ENCODE measurements at regions not wholly inside any gene's neighbourhood (a gene's known extent, or its start where the extent isn't known, plus 50 kb on each side); places are given as distances from the start of the nearest gene placed in this dataset.

DNA sequence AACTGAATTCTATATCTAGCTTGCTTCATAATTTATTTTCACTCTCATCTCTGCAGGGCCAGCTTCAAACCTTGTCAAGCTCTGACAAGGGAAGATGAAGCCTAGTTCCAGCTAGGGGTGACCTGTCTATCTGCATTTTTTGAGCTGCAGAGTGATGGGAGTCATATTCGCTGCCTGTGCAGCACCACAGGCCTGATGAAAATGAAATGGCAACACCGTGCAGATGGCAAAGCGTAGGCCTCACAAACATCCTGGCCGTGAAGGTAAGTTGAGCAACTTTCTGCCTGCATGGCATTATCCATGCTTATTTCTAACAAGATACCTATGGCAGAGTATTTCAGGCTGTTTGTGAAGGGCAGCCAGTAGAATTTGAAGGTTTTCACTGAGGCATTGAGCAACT is 86.4 kb upstream of the C1QTNF9B start:
- DNase-seq (ENCODE audit: low read depth, low spot score) = no peak

DNA sequence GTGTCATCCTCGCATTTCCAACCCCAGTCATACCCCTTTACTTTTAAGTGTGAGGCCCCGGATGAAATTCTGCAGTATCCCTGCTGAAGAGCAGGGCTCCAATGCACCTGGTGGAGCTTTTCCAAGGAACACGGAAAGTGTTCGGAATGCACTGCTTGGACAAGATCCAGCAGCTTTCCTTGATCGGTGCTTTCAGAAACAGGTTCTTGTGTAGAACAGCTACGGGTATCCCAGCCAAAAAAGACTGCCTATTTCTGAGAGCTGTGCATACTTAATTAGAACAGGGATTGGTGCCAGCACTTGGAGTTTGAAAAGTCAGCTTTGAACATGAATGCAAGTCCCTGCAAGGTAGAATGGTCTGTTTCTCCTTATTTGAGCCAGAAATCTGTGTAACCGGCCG is 87.2 kb upstream of the C1QTNF9B start:
- DNase-seq (ENCODE audit: low read depth, low spot score) = no peak

DNA sequence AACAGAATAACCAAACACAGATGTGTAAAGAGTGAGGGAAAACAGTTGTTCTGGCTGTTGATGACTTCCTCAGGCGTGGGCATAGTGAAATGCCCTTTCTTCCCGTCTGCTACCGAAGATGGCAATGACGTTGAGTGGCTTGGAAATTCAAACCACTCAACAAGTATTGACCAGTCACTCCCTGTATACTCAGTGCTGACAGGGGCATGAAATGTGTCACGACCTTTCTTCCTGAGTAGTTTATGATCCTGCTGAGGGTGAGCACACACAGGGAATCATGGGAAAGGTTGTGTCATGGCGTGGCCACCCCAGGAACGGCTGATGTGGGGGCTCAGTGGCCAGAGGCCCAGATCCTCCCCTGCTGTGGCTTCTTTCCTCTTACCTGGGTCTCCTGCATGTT is 87.8 kb upstream of the C1QTNF9B start:
- no peak for DNase-seq (ENCODE audit: low read depth, low spot score)

DNA sequence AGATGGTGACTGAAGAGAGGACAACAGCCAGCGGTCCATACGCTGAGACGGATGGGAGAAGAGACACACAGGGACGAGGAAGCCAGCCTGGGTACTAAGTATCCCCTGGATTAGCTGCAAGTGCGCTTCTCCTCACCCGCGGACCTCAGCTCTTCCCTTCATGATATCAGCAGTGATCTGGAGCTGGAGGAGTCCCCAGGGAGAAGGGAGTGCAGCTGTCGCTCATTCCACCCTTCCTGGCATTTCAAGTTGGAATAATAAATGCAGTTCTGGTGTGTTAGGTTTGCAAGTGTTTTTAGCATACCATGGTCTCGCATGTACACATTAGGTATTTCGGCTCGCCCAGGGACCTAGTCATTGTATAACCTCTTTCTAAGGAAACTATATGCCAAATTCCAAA is 88.5 kb upstream of the C1QTNF9B start:
- DNase-seq (ENCODE audit: low read depth, low spot score) = no peak

GRCh38 chr13:23986619-23987018 is 89.3 kb upstream of the C1QTNF9B start:
- DNase-seq (ENCODE audit: low read depth, low spot score) = no peak

DNA sequence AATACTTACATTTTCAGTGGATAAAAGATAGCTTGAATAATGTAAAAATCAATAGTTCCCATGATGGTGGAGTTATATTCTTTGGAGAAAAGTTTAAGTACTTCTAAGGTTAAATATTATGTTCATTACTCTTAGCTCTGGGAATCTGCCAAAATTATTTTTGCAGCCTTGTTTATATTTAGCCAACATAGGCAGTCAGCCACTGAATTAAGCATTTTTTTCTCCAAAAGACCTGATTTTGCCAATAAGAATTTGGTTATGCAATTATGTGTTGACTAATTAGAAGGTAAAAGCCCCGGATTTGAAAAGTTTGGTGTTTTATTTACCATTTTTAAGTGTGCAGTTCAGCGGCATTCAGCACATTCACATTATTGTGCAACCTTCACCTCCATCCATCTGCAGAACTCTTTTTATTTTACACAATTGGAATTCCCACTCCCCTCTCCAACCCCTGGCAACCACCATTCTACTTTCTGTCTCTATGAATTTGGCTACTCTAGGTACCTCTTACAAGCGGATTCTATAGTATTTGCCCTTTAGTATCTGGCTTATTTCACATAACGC is 90.1 kb upstream of the C1QTNF9B start:
- no peak for DNase-seq (ENCODE audit: low read depth, low spot score)

DNA sequence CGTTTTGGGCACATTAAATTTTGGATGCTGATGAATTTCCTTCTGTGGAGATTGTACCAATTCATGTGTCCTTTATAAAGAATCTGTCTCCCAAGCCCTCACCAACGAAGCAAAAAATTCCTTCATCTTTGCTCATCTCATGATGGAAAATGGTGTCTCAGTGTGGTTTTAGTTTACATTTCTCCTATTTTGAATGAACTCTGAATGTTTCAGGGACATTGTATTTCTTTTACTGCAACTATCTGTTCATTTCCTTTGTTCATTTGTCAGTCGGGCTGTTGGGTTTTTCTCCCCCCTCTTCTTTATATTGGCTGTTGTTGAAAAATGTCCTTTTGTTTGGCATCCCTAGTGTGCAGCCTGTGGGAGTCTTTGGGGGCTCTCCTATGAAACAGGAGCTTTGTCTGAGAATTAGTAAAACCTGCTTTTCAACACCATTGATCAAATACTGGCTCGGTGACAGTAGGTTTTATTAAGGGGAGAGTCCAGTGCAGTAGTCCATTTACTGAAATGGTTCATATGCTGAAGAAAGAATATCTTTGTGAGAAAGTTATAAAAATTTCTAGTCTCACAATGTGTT is 91.3 kb upstream of the C1QTNF9B start:
- DNase-seq (ENCODE audit: low read depth, low spot score) = no peak

DNA sequence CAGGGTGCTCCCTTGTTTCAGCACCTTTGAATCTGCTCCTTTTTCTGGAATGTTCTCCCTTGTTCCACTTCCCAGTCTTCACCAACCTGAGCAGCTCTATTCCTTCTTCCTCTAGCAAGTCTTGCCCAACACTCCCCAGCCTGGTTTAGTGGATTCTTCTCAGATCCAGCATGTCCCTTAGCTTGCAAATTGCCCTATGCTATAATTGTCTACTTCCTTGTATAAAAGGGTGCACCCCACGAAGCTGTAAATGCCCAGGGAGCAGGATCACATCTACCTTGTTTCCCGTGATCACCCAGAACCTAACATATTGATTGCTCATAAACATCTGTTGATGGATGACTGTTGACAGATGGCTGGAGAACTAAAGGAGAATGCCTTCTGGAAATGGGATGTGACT is 93.2 kb upstream of the C1QTNF9B start:
- DNase-seq (ENCODE audit: low read depth, low spot score) = no peak

- no peak for DNase-seq (ENCODE audit: low read depth, low spot score)
These were observed 93.8 kb upstream of the C1QTNF9B start for GRCh38 chr13:23991119-23991518.

DNA sequence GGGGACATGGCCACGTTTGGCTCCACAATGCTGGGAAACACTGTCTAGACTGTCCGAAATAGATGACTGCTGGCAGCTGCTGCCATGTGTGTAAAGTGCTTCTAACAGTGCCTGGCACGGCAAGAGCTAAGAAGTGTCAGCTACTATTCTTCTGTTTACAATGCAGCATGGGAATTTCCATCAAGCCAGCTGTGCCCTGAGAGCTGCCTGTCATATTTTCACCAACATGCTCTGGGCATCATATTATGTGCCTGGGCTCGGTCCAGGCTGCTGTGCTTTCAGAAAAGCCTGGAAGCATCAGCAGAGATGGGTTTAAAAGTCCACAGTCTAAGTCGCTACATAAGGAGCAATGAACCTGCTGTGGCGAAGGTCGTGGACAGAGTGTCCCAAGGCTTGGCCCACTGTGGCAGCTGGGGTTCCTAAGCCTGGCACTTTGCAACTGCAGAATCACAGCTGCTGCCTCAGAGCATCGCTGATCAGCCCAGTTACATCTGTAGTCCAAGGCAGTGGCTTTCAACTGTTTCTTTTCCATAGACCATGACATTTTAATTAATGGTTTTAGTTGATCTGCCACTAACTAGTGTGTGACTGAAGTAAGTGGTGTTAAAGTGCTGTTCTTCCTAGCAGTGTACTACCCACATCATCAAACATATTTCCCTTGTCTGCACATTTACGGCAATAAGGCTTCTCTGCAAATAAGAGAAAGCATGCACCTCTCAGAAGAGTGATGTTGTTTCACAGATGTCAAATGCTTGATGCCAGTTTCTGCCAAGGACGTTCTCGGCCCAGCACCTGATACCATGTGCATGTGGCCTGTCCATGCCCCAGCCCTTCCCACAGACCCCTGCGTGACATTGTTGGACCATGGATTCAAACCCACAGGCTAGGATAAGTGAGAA is 95.7 kb upstream of the C1QTNF9B start:
- no peak for DNase-seq (ENCODE audit: low read depth, low spot score)

- no peak for DNase-seq (ENCODE audit: low read depth, low spot score)
These were observed 96.3 kb upstream of the C1QTNF9B start for GRCh38 chr13:23993680-23993985.

- DNase-seq (ENCODE audit: low read depth, low spot score) = no peak
These were observed 98.2 kb upstream of the C1QTNF9B start for GRCh38 chr13:23995283-23996073.

- no peak for DNase-seq (ENCODE audit: low read depth, low spot score)
These were observed 99.2 kb upstream of the C1QTNF9B start for GRCh38 chr13:23996456-23996855.

DNA sequence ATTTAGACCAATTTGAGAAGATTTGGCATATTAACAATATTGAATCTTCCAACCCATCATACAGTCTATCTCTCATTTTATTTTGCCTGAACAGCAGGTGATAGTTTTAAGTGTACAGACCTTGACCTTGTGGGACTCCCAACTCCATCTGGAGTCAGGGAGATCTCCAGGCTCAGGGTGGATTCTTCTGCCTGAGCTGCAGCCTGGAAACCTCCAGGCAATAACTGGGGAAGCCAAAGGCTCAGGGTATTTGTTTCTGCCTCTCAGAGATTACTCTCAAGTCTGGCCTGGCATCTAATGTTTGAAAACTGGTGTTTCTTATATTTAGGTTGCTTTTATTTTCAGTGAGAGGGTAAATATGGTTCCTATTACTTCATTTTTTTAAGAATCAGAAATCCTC is 102.1 kb upstream of the C1QTNF9B start:
- DNase-seq (ENCODE audit: low read depth, low spot score) = no peak

DNA sequence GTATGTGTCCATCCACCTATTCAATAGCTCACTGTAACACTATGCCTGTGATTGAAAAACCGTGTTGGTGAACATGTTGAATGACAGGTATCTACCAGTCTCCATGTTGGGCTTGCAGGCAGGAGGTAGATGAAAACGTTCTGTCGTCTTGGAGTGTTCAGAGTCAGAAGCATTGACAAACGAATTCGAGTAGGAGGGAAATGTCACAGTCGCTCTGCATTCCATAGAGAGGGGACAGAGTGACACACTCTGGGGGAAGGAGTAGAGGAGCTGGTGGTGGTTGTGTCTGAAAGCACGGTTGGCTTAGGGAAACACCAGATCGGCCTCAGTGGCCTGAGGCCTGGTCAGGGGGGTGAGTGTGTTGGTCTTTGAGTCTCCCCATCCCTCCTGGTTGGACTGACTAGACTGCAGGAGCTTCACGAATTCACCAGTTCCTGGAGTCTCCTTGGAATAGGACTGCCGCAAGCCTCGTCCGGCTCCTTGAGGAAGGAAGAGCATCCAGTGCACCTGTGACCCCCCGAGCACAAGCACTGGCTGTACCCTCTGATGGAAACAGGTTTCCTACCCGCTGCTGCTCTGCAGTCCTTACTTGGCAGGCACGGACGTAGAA is 105.0 kb upstream of the C1QTNF9B start:
- DNase-seq (ENCODE audit: low read depth, low spot score) = no peak

GRCh38 chr13:24004142-24004899 is 107.0 kb upstream of the C1QTNF9B start:
- no peak for DNase-seq (ENCODE audit: low read depth, low spot score)

DNA sequence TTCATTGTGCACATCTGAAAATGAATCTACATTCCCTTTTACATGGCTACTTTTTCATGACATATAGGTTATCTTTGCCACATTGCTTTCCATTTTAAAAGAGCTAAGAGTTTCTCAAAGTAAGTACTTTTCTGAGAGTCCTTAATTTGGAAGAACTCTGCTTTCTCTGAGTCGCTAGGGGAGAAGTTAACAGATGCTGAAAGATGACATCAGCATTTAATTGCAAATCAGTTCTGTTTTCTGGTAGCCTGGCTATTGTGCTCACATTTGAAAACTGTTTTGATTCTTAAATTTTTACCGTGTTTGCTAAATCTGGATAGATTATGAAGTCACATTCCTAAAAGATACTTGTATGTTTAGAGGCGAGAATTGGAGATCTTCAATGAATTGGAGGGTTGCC is 107.7 kb upstream of the C1QTNF9B start:
- DNase-seq (ENCODE audit: low read depth, low spot score) = no peak

- DNase-seq (ENCODE audit: low read depth, low spot score) = no peak
These were observed 108.5 kb upstream of the C1QTNF9B start for GRCh38 chr13:24005755-24006281.

- no peak for DNase-seq (ENCODE audit: low read depth, low spot score)
These were observed 109.4 kb upstream of the C1QTNF9B start for GRCh38 chr13:24006520-24007248.

GRCh38 chr13:24007979-24008620 is 110.8 kb upstream of the C1QTNF9B start:
- DNase-seq (ENCODE audit: low read depth, low spot score) = no peak

Data from activated naive CD8-positive, alpha-beta T cell treated with anti-CD3 and anti-CD28 coated beads, Interleukin-2, amount 50 U/mL, for 16 hours (primary cell).